Muscle of arm (tissue), 1 donor: ENCODE measurements at regions not wholly inside any gene's neighbourhood (a gene's known extent, or its start where the extent isn't known, plus 50 kb on each side); places are given as distances from the start of the nearest gene placed in this dataset.
"Not testable (repeated sequence)": the region's sequence is repeated elsewhere in the genome, so short reads cannot be mapped to it uniquely, and the experiment has no call there.

Experiments used
- DNase-seq: peaks from one replicate; pipeline ENCODE4 v3.0.0-alpha.2; 2013

DNA sequence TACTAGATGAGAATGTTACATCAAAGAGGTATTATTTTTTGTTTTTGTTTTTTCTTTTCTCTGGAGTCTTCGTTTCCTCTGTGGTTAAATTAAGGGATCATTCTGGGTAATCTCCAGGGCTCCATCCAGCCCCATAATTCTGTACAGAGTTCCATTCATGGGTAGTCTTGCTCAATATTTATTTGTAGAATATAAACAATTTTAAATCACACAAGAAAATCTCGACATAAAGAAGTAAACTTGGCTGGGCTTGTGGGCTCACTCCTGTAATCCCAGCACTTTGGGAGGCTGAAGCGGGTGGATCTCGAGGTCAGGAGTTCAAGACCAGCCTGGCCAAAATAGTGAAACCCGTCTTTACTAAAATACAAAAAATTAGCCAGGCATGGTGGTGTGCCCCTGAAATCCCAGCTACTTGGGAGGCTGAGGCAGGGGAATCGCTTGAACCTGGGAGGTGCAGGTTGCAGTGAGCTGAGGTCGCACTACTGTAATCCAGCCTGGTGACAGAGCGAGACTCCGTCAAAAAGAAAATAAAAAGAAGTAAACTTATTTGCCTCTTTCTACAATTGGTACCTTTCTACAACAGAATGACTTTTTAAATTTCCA lies 166.8 kb upstream of the TGFBR2 start:
- no peak for DNase-seq

GRCh38 chr3:30440147-30440604 lies 166.2 kb upstream of the TGFBR2 start:
- DNase-seq: no peak

DNA sequence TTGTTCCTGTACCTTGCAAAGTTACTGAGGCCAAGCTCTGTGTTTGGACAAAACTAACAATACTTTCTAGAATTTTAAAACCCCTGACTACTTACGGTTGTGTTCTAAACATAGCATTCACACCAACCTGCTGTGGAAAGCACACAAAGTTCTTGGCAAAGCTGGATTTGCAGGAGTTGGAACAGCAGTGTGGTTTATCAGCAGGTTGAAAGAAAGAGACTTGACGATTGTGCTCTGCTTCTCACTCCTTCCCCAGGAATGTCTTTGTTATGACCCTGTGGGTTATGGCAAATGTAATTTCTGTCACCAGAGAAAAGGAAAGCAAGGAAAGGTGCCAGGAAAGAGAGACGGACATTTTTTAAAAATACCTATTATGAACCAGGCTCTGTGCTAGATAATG lies 165.5 kb upstream of the TGFBR2 start:
- DNase-seq: no peak

DNA sequence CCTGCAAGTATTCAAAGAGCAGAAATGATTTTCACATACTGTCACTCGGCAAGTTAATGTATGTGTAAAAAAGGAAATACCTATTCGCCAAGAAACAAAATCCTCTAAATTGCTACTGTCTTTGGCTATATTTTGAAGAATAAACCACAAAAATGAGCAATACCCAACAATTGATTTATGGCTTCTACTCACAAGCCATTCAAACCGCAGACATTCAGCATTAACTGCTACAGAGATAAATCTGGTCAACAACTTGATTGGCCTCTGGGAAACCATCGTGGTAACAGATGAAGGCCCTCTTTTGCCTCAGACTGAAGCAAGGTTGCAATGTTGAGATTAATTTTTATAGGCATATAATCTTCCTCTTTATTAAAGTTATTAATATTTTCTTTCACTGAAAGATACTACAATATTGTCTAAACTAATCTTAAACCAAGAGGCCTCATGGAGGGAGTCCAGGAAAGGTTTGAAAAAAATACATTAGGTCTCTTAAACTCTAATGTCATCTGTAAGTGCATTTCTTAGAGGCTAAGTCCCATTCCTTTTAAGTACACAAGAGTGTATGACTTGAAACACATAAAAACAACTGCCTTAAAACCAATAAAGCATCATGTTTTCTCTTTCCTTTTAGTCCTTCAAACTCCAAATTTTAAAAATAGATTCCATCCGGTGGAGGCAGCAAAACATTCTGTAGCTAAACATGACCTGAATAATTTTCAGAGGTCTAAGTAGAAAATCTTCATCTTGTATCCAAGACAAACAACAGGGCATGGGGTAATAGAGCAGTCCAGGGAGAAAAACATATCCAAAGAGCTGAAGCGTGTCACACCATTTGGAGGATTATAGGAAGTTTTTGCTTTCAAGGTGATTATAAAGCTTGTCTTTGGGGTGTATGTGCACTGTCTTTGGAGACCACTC lies 162.4 kb upstream of the TGFBR2 start:
- no peak for DNase-seq

DNA sequence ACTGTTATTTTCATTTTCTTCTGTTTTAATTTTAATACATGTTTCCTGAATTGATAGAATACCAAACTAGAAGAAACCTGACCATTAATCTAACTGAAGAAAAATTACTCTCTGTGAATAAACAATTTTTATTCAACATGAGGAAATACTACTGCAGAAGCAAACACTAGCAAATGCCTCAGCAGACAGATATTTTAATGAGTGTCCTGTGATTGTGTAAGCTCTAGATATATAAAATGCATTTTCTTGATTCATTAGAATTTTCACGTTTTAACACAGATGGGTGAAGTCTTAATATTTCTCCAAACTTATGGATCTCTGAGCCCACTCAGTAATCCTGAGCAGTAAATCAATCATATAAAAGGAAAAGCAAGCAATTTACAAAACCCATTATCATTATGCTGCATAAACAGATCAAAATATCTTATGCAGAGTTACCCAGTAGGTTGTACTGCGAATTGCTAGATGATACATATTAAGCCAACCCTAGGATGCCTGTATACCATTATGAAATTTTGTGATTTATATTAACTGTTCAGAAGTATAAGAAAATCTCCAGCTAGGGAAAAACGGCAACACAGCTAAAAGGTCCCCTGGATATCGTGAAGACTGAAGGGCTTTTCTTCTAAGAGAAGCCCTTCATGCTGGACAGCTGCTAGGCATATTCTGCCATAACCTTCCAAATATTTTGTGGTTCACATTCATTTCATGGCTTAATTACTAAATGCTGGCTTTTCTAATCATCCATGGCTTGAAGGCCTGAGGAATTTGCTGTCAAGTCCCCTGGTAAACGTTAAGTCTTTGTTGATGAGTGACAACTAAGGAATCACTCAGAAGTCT lies 157.7 kb upstream of the TGFBR2 start:
- no peak for DNase-seq

- DNase-seq: no peak
These were observed 157.1 kb upstream of the TGFBR2 start for GRCh38 chr3:30449290-30449632.

DNA sequence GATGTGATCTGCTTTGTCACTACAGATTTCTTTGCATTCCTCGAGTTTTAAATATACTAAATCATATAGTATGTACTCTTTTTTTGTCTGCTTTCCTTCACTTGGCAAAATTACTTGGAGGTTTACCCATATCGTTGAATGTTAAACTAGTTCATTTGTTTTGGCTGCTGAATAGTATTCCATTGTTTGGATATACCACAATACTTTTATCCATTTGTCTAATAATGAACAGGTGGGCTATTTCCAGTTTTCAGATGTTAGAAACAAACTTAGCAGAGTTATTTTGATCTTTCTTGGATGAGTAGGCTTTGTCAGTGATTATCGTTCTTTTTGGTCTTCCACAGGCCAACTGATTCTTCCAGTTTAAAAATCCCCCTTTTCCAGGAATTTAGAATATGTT lies 154.0 kb upstream of the TGFBR2 start:
- DNase-seq: no peak

DNA sequence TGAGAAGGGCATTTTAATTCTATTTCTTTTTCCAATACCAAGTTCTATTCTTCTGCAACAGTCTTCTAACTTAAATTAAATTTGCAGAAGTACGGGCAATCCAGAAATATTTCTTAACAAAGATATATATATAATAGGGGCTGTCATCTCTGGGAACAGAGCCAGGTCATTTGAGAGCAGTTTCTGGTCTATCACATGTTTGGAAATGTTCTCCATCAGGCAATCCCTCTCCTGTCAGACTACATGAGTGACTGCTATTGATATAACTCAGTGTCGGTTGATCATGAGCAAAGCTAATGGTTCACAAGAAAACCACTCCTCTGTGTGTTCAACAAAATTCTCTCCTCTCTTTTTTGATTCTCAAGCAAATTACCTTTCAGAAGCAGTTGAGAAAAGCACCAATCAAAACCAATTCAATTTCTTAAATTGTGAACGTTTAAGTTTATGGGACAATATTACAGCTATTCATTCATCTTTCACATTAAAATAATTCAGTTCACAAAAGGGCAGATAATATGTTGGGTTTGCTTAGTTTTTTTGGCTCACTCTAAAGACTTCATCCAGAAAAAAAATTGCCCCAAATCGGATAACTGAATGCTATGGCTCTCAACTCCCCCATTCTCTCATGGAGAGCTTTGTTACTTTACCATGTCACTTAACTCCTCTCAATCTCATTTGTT lies 152.9 kb upstream of the TGFBR2 start:
- no peak for DNase-seq

DNA sequence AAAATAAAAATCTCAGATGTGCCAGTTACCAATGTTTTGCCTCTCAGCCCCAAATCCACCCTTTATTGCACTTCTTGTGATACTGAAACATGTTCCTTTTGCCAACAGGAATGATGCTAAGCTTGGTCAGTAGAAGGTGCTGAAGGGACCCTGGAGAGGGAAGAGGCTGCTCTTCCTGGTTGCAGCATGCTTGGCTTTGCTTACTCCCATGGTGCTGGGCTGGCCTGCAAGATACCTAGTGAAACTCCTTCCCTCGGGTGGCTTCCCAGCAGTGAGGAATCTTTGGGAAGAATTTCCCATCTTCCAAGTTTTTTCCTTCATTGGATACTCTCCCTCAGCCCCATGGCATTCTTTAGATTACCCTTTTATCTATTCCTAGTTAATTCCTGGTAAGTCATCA lies 151.8 kb upstream of the TGFBR2 start:
- DNase-seq: no peak

GRCh38 chr3:30455112-30455511 lies 151.3 kb upstream of the TGFBR2 start:
- DNase-seq: not testable (repeated sequence)

DNA sequence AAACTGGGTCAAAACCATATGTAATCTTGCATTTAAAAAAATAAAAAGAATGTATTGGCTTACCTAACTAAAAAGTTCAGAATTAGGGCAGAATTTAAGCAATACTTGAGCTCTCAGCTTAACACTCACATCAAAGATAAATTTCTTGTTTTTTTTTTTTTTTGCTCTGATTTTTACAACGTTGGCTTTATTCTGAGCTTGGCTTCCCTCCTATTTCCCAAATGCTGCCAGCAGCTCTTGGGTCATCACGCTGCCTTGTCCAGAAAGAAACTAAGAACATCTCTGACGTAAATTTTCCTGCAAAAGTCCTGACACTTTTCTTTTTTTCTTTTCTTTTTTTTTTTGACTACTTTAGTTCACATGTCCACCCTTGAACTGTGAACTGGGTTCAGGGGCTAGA lies 150.6 kb upstream of the TGFBR2 start:
- no peak for DNase-seq

GRCh38 chr3:30456264-30456663 lies 150.1 kb upstream of the TGFBR2 start:
- DNase-seq: no peak

DNA sequence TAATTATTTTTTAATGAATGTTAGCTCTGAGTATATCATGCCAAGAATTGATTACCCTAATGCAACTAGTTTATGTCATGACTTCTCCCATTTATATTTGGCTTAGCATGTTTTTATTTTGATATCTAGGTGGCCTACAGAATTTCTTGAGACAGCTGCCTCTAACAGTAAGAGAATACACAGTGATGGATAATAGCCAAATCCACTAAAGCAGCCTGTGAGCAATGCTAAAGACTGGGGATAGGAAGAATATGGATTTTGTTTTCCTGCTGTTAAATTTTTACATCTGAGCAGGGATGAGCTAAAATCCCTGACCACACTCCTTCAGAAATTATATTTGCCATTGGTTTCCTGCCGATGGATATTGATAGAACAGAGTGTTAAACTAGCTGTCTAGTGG lies 149.3 kb upstream of the TGFBR2 start:
- no peak for DNase-seq

GRCh38 chr3:30457726-30458125 lies 148.7 kb upstream of the TGFBR2 start:
- DNase-seq: no peak

- no peak for DNase-seq
These were observed 147.8 kb upstream of the TGFBR2 start for GRCh38 chr3:30458376-30459171.

DNA sequence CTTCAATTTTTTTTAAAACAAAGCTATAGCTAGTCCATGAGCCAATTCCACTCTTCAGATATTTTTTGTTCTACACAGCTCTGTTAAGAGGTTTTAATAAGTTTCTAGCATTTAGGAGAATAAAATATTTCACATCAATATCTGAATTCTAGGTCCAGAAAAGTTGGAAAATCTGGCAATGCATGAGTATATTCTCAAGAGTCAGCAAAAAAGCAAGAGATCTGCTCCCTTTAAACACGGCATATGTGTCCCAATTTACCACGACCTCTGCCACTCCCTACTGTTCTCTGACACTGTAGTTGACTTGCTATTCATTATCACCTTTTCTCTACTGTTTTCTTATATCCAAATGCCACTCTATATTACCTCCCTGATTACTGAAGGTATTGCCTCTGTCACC lies 145.1 kb upstream of the TGFBR2 start:
- no peak for DNase-seq

DNA sequence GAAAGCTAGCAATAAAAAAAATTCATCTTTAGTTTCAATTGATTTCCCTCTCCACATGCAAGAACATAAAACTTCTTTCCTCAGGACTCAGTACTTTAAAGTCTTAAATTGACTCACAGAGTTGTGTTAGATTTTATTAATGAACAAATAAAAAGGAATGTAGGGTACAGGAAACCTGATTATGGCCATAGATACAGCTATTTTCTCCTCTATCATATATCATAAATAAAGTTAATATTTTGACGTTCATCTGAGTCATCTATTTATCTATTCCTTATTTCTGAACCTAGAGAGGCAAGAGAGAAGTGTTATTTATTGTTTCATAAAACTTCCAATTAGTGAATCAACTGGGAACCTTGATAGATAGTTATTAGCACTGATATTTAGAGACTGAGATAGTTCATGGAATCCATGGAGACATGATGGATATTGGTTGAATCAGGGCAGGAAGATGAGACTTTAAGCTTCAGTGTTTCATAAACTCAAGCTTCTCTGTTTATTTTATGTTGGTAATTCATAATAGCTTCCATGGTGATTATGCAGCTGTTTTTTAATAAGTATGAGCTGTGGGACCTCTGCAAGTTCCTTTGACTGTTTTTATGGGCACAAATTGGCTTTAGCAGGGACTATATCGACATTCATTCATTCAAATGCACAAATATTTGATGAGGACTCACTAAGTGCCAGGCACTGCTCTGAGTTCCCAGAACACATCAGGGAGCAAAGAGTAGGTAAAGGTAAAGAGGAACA lies 143.5 kb upstream of the TGFBR2 start:
- DNase-seq: no peak

DNA sequence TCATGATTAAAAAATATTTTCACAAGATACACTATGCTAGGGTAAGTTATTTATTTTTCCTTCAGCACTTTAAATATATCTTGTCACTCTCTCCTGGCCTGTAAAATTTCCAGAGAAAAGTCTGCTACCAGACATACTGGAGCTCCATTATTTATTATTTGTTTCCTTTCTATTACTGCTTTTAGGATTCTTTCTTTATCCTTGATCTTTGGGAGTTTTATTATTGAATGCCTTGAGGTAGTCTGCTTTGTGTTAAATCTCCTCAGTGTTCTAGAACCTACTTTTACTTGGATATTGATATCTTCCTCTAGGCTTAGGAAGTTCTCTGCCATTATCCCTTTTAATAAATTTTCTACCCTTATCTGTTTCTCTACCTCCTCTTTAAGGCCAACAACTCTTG lies 142.0 kb upstream of the TGFBR2 start:
- DNase-seq: no peak

DNA sequence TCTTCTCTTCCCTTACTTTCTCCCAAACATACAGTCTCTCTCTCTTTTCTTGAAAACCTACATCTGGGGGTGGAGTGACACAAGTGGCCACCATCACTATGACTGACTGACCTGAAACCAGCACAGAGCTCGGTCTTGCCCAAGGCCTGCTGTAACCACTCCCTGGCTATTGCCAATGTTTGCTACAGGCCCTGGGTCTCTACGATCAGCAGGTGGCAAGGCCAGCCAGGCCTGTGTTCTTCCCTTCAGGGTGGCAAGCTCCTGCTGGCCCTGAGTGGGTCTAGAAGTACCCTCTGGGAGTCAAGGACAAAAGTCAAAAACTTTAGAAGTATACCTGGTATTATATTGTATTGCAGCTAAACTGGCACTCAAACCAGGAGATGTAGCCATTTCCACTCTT lies 140.9 kb upstream of the TGFBR2 start:
- no peak for DNase-seq

DNA sequence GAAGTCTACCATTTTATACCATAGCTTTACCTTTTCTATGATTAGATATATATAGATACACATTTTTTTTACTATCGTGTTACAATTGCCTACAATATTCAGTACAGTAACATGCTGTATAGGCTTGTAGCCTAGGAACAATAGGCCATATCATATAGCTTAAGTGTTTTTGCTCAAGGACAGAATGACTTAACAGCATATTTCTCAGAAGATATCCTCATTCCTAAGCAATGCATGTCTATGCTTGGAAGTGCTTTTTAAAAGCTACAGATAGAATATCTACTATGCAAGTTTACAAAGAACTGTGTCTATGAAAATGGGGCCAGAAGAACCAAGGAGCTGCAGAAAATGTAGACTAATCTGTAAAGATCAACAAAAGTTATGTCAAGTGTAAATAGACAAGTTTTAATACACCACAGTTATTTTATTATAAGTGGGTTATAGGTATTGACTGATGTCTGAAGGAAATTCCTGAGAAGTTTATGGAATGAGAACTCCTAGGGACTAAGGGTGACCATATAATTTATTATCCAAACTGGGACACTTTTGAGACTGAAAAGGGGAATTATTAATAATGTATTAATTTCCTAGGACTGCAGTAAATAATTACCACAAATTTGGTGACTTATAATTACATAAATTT lies 138.7 kb upstream of the TGFBR2 start:
- no peak for DNase-seq
